H1 (cell line): ENCODE measurements at regions not wholly inside any gene's neighbourhood (a gene's known extent, or its start where the extent isn't known, plus 50 kb on each side); places are given as distances from the start of the nearest gene placed in this dataset.

Source experiments
- TBP ChIP-seq: IDR thresholded peaks from 2 replicates; pipeline ENCODE4 v1.6.1; 2011; ENCODE audit warnings: low read depth, low read length, improper control_type of control experiment
- TF ChIP-seq, protein P1 (sequence below), 3 experiments: IDR thresholded peaks; 1 replicate in 2 of 3; 2 replicates in 1 of 3; pipeline versions ENCODE4 v1.5.1 to v1.6.1; 2011; ENCODE audit warnings: low read length in 3 of 3, mild to moderate bottlenecking in 3 of 3, inconsistent platforms in 2 of 3, low read depth in 1 of 3, moderate library complexity in 1 of 3; ENCODE audit not compliant: insufficient read depth in 1 of 3; ENCODE audit errors: control extremely low read depth in 1 of 3

GRCh38 chr1:198064181-198064580, 92.6 kb upstream of the NEK7 start (continued):
- TF ChIP-seq TBP, result no peak
- TF ChIP-seq, protein P1, sequence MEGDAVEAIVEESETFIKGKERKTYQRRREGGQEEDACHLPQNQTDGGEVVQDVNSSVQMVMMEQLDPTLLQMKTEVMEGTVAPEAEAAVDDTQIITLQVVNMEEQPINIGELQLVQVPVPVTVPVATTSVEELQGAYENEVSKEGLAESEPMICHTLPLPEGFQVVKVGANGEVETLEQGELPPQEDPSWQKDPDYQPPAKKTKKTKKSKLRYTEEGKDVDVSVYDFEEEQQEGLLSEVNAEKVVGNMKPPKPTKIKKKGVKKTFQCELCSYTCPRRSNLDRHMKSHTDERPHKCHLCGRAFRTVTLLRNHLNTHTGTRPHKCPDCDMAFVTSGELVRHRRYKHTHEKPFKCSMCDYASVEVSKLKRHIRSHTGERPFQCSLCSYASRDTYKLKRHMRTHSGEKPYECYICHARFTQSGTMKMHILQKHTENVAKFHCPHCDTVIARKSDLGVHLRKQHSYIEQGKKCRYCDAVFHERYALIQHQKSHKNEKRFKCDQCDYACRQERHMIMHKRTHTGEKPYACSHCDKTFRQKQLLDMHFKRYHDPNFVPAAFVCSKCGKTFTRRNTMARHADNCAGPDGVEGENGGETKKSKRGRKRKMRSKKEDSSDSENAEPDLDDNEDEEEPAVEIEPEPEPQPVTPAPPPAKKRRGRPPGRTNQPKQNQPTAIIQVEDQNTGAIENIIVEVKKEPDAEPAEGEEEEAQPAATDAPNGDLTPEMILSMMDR (IDR thresholded peaks at IDR 0.05; ENCODE audit: control extremely low read depth in 1 of 3, insufficient read depth in 1 of 3, low read depth in 1 of 3, low read length in 3 of 3), result no peak
